ENCODE measurements at regions not wholly inside any gene's neighbourhood (a gene's known extent, or its start where the extent isn't known, plus 50 kb on each side); places are given as distances from the start of the nearest gene placed in this dataset.

DNA sequence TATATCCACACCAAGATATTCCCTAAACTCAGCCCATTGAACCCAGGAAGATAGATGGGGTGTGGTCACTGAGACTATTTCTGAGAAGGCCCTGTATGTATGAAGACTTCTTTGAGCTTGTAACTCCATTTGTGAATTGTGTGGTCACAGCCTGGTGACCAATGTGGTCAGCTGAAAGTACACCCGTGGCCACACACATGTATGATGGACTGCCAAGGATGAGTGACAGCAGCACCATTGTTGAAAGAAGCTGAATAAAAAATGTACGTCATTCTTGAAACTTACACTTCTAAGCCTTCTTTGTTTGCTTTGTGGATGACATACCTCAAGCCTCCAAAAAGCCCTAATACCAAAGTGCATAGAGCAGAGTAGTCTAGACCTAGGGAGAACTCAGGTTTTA lies 581.4 kb downstream of the RAB28 start:
- H3K36me3 Mint-ChIP-seq, result peaks cover 7% of the 10 kb centered on the region; the same call in 1 of the 2 replicates
- no peaks in the 10 kb centered on the region for H3K27me3 Mint-ChIP-seq (ENCODE audit: low read depth)
- CTCF ChIA-PET, result no interaction called here
- no peak for TF ChIP-seq ATF3 (CRISPR knock-in tag; conservative IDR thresholded peaks at IDR 0.05)
- TF ChIP-seq NR2C2 (CRISPR knock-in tag; IDR thresholded peaks at IDR 0.05), result no peak
- no peak for TF ChIP-seq ETV6 (CRISPR knock-in tag; IDR thresholded peaks at IDR 0.05)
- no peak for TF ChIP-seq ATF2 (CRISPR knock-in tag; IDR thresholded peaks at IDR 0.05; ENCODE audit: borderline replicate concordance, low read depth)
- no peak for TF ChIP-seq ZNF219 (CRISPR knock-in tag; IDR thresholded peaks at IDR 0.05; ENCODE audit: borderline replicate concordance)
- TF ChIP-seq CREM (CRISPR knock-in tag; IDR thresholded peaks at IDR 0.05), result no peak
- no peak for TF ChIP-seq GABPB1 (CRISPR knock-in tag; IDR thresholded peaks at IDR 0.05)
- TF ChIP-seq, protein P1, sequence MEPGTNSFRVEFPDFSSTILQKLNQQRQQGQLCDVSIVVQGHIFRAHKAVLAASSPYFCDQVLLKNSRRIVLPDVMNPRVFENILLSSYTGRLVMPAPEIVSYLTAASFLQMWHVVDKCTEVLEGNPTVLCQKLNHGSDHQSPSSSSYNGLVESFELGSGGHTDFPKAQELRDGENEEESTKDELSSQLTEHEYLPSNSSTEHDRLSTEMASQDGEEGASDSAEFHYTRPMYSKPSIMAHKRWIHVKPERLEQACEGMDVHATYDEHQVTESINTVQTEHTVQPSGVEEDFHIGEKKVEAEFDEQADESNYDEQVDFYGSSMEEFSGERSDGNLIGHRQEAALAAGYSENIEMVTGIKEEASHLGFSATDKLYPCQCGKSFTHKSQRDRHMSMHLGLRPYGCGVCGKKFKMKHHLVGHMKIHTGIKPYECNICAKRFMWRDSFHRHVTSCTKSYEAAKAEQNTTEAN (CRISPR knock-in tag; IDR thresholded peaks at IDR 0.05), result no peak
- TF ChIP-seq FOXK1 (CRISPR knock-in tag; IDR thresholded peaks at IDR 0.05), result no peak
- no peak for TF ChIP-seq ZNF317 (CRISPR knock-in tag; IDR thresholded peaks at IDR 0.05; ENCODE audit: borderline replicate concordance, low read depth)
- TF ChIP-seq, protein P2, sequence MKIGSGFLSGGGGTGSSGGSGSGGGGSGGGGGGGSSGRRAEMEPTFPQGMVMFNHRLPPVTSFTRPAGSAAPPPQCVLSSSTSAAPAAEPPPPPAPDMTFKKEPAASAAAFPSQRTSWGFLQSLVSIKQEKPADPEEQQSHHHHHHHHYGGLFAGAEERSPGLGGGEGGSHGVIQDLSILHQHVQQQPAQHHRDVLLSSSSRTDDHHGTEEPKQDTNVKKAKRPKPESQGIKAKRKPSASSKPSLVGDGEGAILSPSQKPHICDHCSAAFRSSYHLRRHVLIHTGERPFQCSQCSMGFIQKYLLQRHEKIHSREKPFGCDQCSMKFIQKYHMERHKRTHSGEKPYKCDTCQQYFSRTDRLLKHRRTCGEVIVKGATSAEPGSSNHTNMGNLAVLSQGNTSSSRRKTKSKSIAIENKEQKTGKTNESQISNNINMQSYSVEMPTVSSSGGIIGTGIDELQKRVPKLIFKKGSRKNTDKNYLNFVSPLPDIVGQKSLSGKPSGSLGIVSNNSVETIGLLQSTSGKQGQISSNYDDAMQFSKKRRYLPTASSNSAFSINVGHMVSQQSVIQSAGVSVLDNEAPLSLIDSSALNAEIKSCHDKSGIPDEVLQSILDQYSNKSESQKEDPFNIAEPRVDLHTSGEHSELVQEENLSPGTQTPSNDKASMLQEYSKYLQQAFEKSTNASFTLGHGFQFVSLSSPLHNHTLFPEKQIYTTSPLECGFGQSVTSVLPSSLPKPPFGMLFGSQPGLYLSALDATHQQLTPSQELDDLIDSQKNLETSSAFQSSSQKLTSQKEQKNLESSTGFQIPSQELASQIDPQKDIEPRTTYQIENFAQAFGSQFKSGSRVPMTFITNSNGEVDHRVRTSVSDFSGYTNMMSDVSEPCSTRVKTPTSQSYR (CRISPR knock-in tag; IDR thresholded peaks at IDR 0.05), result no peak
- no peak for TF ChIP-seq NR3C1 (CRISPR knock-in tag; conservative IDR thresholded peaks at IDR 0.05; ENCODE audit: low read depth)
- no peak for TF ChIP-seq SMAD4 (CRISPR knock-in tag; IDR thresholded peaks at IDR 0.05)
- no peak for TF ChIP-seq OVOL2 (CRISPR knock-in tag; IDR thresholded peaks at IDR 0.05; ENCODE audit: borderline replicate concordance)
- TF ChIP-seq KAT7 (CRISPR knock-in tag; IDR thresholded peaks at IDR 0.05; ENCODE audit: borderline replicate concordance), result no peak
- TF ChIP-seq, protein P3, sequence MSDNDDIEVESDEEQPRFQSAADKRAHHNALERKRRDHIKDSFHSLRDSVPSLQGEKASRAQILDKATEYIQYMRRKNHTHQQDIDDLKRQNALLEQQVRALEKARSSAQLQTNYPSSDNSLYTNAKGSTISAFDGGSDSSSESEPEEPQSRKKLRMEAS (CRISPR knock-in tag; IDR thresholded peaks at IDR 0.05), result no peak
- TF ChIP-seq NFYB (CRISPR knock-in tag; conservative IDR thresholded peaks at IDR 0.05; ENCODE audit: low read depth), result no peak
- no peak for TF ChIP-seq FOXP1 (CRISPR knock-in tag; IDR thresholded peaks at IDR 0.05; ENCODE audit: borderline replicate concordance)
- no peak for TF ChIP-seq IRF2 (CRISPR knock-in tag; IDR thresholded peaks at IDR 0.05; ENCODE audit: borderline replicate concordance, low read depth)
- no peak for TF ChIP-seq GTF2I (CRISPR knock-in tag; conservative IDR thresholded peaks at IDR 0.05)
- peaks cover 5% of the 10 kb centered on the region; the same call in 1 of the 2 replicates for H3K9me3 Mint-ChIP-seq
- H3K4me3 Mint-ChIP-seq, result no peak overlapping the region
- no peak overlapping the region for H3K27ac Mint-ChIP-seq
- ATAC-seq, result no peak
- POLR2A ChIA-PET, result no interaction called here
- no peak for DNase-seq (ENCODE audit: low spot score)
- H3K4me1 Mint-ChIP-seq, result peaks cover 19% of the 10 kb centered on the region

DNA sequence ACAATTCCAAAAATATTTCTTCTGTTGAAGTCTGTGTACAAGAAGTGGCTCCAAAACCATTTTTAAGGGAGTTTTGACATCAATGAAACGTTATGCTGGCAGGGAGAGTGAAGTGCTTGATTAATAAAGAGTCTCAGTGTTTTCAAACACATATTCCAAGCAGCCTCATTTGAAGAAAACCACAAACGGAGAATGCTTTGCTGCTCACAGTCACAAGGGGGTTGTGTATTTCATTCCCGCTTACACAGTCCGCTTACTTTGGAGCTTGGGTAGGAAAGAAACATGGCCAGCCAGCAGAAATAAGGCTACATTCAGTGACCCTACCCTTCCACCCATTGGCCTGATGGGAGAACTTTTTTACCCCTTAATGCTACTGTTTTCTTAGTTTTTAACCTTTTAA lies 586.2 kb downstream of the RAB28 start:
- Mint-ChIP-seq H3K27me3 (ENCODE audit: low read depth) (no peaks in the 10 kb centered on the region), H3K9me3 (peaks cover 8% of the 10 kb centered on the region), H3K27ac (no peak overlapping the region), H3K36me3 (0 out of 2 replicates have a peak, but pooled peaks cover 2% of the 10 kb centered on the region), H3K4me3 (no peak overlapping the region), H3K4me1 (peaks cover 17% of the 10 kb centered on the region)
- DNase-seq (ENCODE audit: low spot score) (no peak), ATAC-seq (no peak)
- CTCF ChIA-PET, result no interaction called here
- POLR2A ChIA-PET, result no interaction called here
- TF ChIP-seq SMAD4 (CRISPR knock-in tag; IDR thresholded peaks at IDR 0.05) (no peak), IRF2 (CRISPR knock-in tag; IDR thresholded peaks at IDR 0.05; ENCODE audit: borderline replicate concordance, low read depth) (no peak), RORB (CRISPR knock-in tag; IDR thresholded peaks at IDR 0.05) (no peak), ZNF532 (CRISPR knock-in tag; IDR thresholded peaks at IDR 0.05; ENCODE audit: borderline replicate concordance) (no peak), JAZF1 (CRISPR knock-in tag; IDR thresholded peaks at IDR 0.05) (no peak), FOXJ3 (CRISPR knock-in tag; IDR thresholded peaks at IDR 0.05; ENCODE audit: borderline replicate concordance) (no peak), OVOL2 (CRISPR knock-in tag; IDR thresholded peaks at IDR 0.05; ENCODE audit: borderline replicate concordance) (no peak), ESRRA (CRISPR knock-in tag; IDR thresholded peaks at IDR 0.05; ENCODE audit: borderline replicate concordance) (no peak)
- TF ChIP-seq, protein P1 (CRISPR knock-in tag; IDR thresholded peaks at IDR 0.05), result no peak
